K562 (cell line): ENCODE measurements at regions not wholly inside any gene's neighbourhood (a gene's known extent, or its start where the extent isn't known, plus 50 kb on each side); places are given as distances from the start of the nearest gene placed in this dataset.

Experiments
- ATAC-seq: fragments of 200-7000 bp; cut with Tn5 transposase; 3 replicates; pipeline ENCODE4 v1.9.1; 2020; ENCODE audit warnings: moderate library complexity
- BruUV-seq: library from RNA; stranded (reverse); fragments of 400-500 nt; replicated peaks from 2 replicates; lab custom pipeline; 2021; lab: Mats Ljungman, UMichigan
- CTCF ChIA-PET: fragments of 300-600 bp; formaldehyde crosslinking; extraction: SDS; loops from one replicate; lab custom pipeline; 2021; ENCODE audit warnings: low intra/inter-chr PET ratio; lab: Yijun Ruan, JAX
- POLR2A ChIA-PET: fragments of 300-600, 350-650 bp; sonication (Branson Sonifier 250); formaldehyde crosslinking; extraction: SDS; loops from one replicate; lab custom pipeline; 2021; ENCODE audit warnings: antibody characterized with exemption, inconsistent platforms; lab: Yijun Ruan, JAX
- DNase-seq, 4 experiments: peaks; one replicate each; pipeline versions ENCODE4 v3.0.0 to v3.0.0-alpha.2; 2011 to 2018; ENCODE audit warnings: low spot score in 3 of 4, mixed read lengths in 3 of 4; ENCODE audit errors: extremely low read depth in 1 of 4
- FAIRE-seq: peaks from 2 replicates; lab custom pipeline; 2011; peaks lifted over from hg19 to GRCh38; lab: Jason Lieb, UNC
- H2AFZ ChIP-seq: 2 replicates; pipeline ENCODE4 v1.6.0; 2011; ENCODE audit warnings: low read depth, low read length, control low read depth, inconsistent platforms
- H3K27ac ChIP-seq: fragments of 200-600 bp; 3 replicates; pipeline ENCODE4 v1.8.0; 2011; ENCODE audit warnings: low read depth, mild to moderate bottlenecking, control low read depth, inconsistent platforms, low read length, moderate library complexity, mixed read lengths; ENCODE audit errors: extremely low read depth
- H3K27me3 ChIP-seq, 2 experiments: fragments of 300-600 bp in 1 of 2; 2 replicates in 1 of 2; 3 replicates in 1 of 2; pipeline versions ENCODE4 v1.6.0 to v1.8.0; 2011; ENCODE audit warnings: inconsistent platforms in 2 of 2, low read length in 2 of 2, mild to moderate bottlenecking in 1 of 2, mixed read lengths in 1 of 2, moderate library complexity in 1 of 2; ENCODE audit not compliant: control insufficient read depth in 2 of 2, insufficient read depth in 2 of 2
- H3K36me3 ChIP-seq: fragments of 300-600 bp; 3 replicates; pipeline ENCODE4 v1.8.0; 2011; ENCODE audit warnings: mild to moderate bottlenecking, low read length, inconsistent platforms; ENCODE audit not compliant: control insufficient read depth, insufficient read depth
- H3K4me1 ChIP-seq, 2 experiments: fragments of 200-600 bp in 1 of 2; replicated peaks in 1 of 2; 2 replicates in 1 of 2; 3 replicates in 1 of 2; pipeline versions ENCODE4 v1.5.1 to v1.8.0; 2011; ENCODE audit warnings: inconsistent platforms in 2 of 2, low read length in 2 of 2, mild to moderate bottlenecking in 1 of 2, mixed read lengths in 1 of 2, moderate library complexity in 1 of 2; ENCODE audit not compliant: control insufficient read depth in 2 of 2, insufficient read depth in 2 of 2
- H3K4me2 ChIP-seq: 2 replicates; pipeline ENCODE4 v1.6.1; 2011; ENCODE audit warnings: low read length, control low read depth, inconsistent platforms, mixed read lengths; ENCODE audit not compliant: insufficient read depth
- H3K4me3 ChIP-seq: fragments of 200-600 bp; sonication (generic), shearing (Covaris generic); 2 replicates; pipeline ENCODE4 v1.5.1; 2016; ENCODE audit warnings: control low read depth, inconsistent platforms
- H3K79me2 ChIP-seq: fragments of 200-600 bp; 3 replicates; pipeline ENCODE4 v1.8.0; 2011; ENCODE audit warnings: low read length, inconsistent platforms; ENCODE audit not compliant: control insufficient read depth, insufficient read depth
- H3K9ac ChIP-seq, 2 experiments: 2 replicates each; pipeline versions ENCODE4 v1.6.0 to v1.6.1; 2011; ENCODE audit warnings: low read depth in 2 of 2, low read length in 2 of 2, control low read depth in 1 of 2, inconsistent platforms in 1 of 2, mild to moderate bottlenecking in 1 of 2, mixed read lengths in 1 of 2; ENCODE audit not compliant: insufficient read depth in 1 of 2
- H3K9me1 ChIP-seq: one replicate; pipeline ENCODE4 v1.6.0; 2011; ENCODE audit warnings: inconsistent platforms, mild to moderate bottlenecking, low read length, moderate library complexity; ENCODE audit not compliant: control insufficient read depth, insufficient read depth
- H3K9me3 ChIP-seq: replicated peaks from 2 replicates; pipeline ENCODE4 v1.5.1; 2011; ENCODE audit warnings: low read depth, low read length, inconsistent platforms; ENCODE audit not compliant: control insufficient read depth, insufficient read depth
- H4K20me1 ChIP-seq: replicated peaks from 2 replicates; pipeline ENCODE4 v1.6.1; 2011; ENCODE audit warnings: low read length, inconsistent platforms, mixed read lengths; ENCODE audit not compliant: control insufficient read depth, insufficient read depth
- RUNX1 ChIP-seq: sonication (generic); IDR thresholded peaks from 2 replicates; pipeline ENCODE4 v1.6.1; 2016; ENCODE audit warnings: antibody characterized with exemption, low read depth
- WGBS: fragments of 100-300 bp; shearing (Covaris generic); methylation state at CpG from one replicate; pipeline ENCODE4 v1.1.6; 2016; ENCODE audit warnings: low coverage, mixed read lengths; ENCODE audit not compliant: insufficient coverage; ENCODE audit errors: missing lambda C conversion rate; 5-methylcytosine and 5-hydroxymethylcytosine counted together
- in situ Hi-C: fragments of 300-500 bp; cut with MboI; formaldehyde crosslinking; loops from 4 replicates; pipeline ENCODE4 v1.15.0; 2018; ENCODE audit warnings: inconsistent platforms, mixed read lengths
- intact Hi-C: fragments of 100-400 bp; cut with micrococcal nuclease; formaldehyde crosslinking; loops from 2 replicates; pipeline ENCODE4 v1.14.2; 2022
- TF ChIP-seq, protein P1 (sequence below), 2 experiments: fragments of 250-450 bp in 1 of 2; fragments of 450-650 bp in 1 of 2; sonication (Bioruptor Pico) in 1 of 2; IDR thresholded peaks; 2 replicates each; pipeline versions ENCODE4 v1.6.1 to v1.8.0; 2016 to 2021; ENCODE audit warnings: mild to moderate bottlenecking in 2 of 2, moderate library complexity in 2 of 2, missing compliant biosample characterization in 1 of 2, missing genetic modification characterization in 1 of 2

DNA sequence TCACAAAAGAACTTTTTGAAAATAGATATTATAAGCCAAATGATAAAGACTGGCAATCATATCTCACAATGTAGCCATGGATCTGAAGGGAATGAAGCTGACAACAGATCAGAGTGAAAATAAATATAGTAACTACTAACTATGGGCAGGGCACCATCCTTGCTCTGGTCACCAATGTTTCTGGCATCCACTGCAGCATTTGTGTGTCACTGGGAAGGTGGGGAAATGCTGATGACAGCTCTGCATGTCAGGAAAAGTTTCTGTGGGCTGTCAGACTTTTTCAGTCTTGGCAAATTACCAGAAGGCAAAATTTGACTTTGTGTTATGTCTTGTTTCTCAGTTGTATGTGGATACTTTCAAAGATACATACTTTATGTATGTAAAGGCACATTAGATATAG is 195.6 kb downstream of the ZNF326 start:
- ATAC-seq, result no peak
- no peak for DNase-seq
- FAIRE-seq, result no peak
- CTCF ChIA-PET, result no interaction called here
- Histone ChIP-seq H3K27me3 (peaks cover 0 to 8% of the 10 kb centered on the region in 2 experiments; a peak in 3 of 5 replicates), H3K4me2 (no peak overlapping the region), H3K36me3 (no peaks in the 10 kb centered on the region), H3K4me1 (no peaks in the 10 kb centered on the region), H3K27ac (no peak overlapping the region), H3K9ac (no peak overlapping the region), H2AFZ (no peak overlapping the region), H4K20me1 (no peaks in the 10 kb centered on the region), H3K9me1 (no peaks in the 10 kb centered on the region), H3K4me3 (no peak overlapping the region), H3K9me3 (no peaks in the 10 kb centered on the region), H3K79me2 (no peaks in the 10 kb centered on the region)
- BruUV-seq, result no TSS peak
- intact Hi-C loops (no loop called here), in situ Hi-C loops (no loop called here)
- TF ChIP-seq, protein P1, sequence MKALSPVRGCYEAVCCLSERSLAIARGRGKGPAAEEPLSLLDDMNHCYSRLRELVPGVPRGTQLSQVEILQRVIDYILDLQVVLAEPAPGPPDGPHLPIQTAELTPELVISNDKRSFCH (CRISPR knock-in tag; IDR thresholded peaks at IDR 0.05), result no peak
- TF ChIP-seq, protein P1 (tag; IDR thresholded peaks at IDR 0.05), result no peak
- POLR2A ChIA-PET, result interaction anchor here (1.3 kb wide), 1 partner anchor 17 kb away, joined by 3 read pairs; no protein-coding TSS in a partner anchor

- POLR2A ChIA-PET, result interaction anchor here (1.3 kb wide), 1 partner anchor 17 kb away, joined by 3 read pairs; no protein-coding TSS in a partner anchor
- WGBS, result 0% methylated on average over 4 of the region's 4 CpGs
Observed at GRCh38 chr1:90189889-90190288, 195.0 kb downstream of the ZNF326 start.

More at GRCh38 chr1:90189889-90190288, 195.0 kb downstream of the ZNF326 start:
- DNase-seq (no peak), FAIRE-seq (no peak), ATAC-seq (no peak)
- Histone ChIP-seq H3K27me3 (peaks cover 0 to 8% of the 10 kb centered on the region in 2 experiments; a peak in 3 of 5 replicates), H3K4me1 (no peaks in the 10 kb centered on the region), H2AFZ (no peak overlapping the region), H3K9me3 (no peaks in the 10 kb centered on the region), H3K9ac (no peak overlapping the region), H3K4me3 (no peak overlapping the region), H4K20me1 (no peaks in the 10 kb centered on the region), H3K36me3 (no peaks in the 10 kb centered on the region), H3K79me2 (no peaks in the 10 kb centered on the region), H3K27ac (no peak overlapping the region), H3K9me1 (no peaks in the 10 kb centered on the region), H3K4me2 (no peak overlapping the region)
- CTCF ChIA-PET, result no interaction called here
- intact Hi-C loops, result no loop called here
- in situ Hi-C loops, result no loop called here
- no peak for TF ChIP-seq RUNX1
- BruUV-seq, result no TSS peak
